NCI-H146 treated with DMSO at 0.1 percent for 48 hours (cell line): ENCODE measurements at regions not wholly inside any gene's neighbourhood (a gene's known extent, or its start where the extent isn't known, plus 50 kb on each side); places are given as distances from the start of the nearest gene placed in this dataset.
"Not testable (repeated sequence)": the region's sequence is repeated elsewhere in the genome, so short reads cannot be mapped to it uniquely, and the experiment has no call there.

Source experiments
- DNase-seq: peaks from one replicate; lab custom pipeline; 2025; ENCODE audit not compliant: unreplicated experiment; lab: John Stamatoyannopoulos, UW

DNA sequence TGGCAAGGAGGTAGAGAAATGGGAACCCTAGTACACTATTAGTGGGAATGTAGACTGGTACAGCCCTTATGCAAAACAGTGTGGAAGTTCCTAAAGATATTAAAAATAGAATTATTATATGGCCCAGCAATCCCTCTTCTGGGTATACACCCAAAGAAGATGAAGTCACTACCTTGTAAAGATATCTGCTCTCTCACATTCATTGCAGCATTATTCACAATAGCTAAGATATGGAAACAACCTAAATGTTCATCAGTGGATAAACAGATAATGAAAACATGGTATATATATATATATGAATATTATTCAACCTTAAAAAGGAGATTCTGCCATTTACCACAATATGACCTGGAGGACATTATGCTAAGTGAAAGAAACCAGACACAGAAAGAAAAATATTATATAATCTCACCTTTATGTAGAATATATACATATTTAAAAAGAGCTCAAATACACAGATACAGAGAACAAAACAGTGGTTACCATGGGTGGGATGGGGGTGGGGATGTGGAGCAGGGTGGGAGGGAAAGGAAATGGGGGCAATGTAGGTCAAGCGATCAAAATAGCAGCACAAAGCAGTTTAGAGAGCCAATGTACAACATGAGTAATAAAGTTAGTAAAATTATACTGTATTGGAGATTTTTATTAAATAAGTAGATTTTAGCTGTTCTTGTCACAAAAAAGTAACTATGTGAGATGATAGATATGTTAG is 138.6 kb downstream of the SPRY1 start:
- no peak for DNase-seq

DNA sequence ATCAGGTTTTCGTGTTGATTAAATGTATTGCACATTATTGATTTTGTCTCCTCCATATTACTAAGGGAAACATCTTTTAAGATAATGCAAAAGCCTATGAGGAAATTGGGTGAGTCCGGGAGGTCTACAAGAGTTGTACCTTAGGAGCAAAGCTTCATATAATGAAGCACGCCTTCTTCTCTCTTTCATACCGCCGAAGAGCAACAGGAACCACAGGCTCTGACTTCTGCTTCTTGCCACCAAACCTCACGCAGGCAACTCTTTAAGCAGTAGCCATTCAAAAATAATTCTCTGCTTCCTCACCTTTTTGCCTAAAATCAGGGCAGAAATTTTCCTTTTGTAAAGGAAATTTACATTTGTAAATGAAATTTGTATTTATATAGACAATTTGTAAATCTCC is 139.6 kb downstream of the SPRY1 start:
- DNase-seq: no peak

DNA sequence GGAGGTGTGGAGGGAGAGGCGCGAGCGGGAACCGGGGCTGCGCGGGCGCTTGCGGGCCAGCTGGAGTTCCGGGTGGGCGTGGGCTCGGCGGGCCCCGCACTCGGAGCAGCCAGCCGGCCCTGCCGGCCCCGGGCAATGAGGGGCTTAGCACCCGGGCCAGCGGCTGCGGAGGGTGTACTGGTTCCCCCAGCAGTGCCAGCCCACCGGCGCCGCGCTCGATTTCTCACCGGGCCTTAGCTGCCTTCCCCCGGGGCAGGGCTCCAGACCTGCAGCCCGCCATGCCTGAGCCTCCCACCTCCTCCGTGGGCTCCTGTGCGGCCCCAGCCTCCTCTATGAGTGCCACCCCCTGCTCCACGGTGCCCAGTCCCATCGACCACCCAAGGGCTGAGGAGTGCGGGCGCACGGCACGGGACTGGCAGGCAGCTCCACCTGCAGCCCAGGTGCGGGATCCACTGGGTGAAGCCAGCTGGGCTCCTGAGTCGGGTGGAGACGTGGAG is 141.4 kb downstream of the SPRY1 start:
- DNase-seq: not testable (repeated sequence)

DNA sequence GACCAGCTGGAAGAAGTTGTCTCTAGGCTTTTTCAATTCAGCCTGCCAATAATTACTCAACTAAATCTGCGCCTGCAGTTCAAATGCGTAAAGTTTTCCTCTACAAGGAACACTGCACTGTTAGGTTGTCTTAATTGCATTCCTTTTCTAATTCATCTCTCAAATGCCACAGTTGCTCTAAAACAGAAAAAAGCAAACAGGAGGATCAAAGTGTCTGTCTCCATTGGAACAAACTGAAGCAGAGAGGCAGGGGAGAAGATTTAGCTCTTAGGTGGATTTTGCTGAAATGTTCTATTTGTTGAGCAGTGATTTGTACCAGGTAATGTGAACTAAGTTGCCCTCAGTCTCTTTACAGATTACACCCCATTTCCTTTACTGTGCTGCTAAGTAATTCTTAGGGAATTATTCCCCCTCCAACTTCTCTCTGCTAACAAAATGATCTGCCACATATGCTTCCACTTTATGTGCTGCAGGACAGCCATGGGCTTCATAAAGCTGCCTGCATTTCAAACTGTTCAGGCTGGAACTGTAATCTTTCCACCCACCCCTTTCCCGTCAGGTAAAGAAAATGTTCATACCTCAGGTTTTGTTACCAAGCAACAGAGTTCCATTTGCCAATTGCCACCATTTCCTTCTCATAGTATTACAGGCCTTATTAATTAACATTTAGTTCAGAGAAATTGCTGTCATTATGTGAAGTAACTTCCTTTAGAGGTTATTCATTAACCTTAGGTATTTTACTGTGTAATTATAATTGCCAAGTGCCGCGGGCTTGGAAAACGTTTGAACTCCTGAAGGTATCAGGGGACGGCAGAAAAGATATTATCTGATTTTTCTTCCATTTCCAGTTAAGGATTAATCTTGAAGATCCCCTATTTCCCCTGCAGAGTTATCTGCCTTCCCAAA is 149.3 kb downstream of the SPRY1 start:
- DNase-seq: peak; percentile 10

DNA sequence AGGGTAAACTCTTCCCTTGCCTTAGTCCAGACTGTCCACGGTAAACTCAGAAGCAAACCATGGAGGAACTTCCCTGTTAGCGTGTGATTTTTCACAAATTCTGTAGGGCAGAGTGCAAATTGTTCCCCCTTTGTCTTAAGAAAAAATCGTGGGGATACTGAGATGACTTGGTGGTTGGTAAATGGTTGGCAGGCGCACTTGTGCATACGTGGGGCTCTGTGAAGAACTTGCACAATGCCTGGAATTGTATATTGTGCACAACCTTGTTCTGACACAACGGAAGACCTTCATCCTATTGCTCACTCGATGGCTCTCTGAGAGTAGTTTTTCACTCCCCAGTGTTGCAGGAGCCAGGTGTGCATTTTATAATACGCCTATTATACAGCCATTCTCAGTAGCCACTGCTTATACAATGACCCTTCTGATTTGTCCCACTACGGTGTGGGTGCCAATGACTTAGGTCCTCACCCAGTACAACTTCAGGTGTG is 150.0 kb downstream of the SPRY1 start:
- peak; percentile 25 for DNase-seq

DNA sequence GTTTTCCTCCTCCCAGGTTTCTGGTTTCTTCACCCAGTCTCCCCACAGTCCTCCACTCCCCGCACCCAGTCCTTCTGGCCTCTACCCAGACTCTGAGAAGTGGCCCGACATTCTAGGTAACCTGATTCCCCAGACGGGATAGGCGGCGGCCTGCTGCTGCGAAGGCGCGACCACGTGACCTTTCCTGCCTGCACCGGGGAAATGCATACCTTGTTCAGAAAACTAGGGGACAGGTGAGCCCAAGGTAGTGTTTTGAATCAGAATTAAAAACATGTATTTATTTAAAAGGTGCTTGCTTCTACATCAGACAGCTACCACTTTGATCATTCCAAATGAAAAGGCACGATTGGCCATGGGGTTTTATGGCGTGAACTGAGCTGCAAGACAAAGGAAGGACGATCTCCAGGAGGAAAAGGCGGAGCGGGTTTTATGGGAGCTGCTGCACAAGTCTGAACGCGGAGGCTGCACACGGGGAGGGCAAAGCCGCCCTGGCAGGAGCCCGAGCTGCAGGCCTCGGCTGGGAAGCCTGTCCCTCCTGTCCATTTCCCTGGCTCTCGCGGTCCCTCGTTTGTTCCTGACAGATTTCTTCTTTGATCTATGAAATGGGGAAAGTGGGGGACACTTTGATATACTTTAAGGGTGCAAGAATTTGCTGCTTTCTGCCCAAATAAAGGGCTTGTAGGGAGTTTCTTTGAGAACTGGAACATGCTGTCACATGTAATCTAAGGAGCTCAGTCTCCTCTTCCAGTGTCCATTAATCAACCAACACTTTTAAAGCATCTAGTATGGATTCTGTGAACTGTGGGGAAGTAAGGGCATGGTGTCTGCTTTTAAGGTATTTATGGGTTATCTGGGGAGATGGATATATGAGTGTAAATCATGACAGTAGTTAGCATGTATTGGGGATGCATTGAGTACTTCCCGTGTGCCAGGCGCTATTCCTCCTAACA is 150.9 kb downstream of the SPRY1 start:
- peak; percentile 68 for DNase-seq

DNA sequence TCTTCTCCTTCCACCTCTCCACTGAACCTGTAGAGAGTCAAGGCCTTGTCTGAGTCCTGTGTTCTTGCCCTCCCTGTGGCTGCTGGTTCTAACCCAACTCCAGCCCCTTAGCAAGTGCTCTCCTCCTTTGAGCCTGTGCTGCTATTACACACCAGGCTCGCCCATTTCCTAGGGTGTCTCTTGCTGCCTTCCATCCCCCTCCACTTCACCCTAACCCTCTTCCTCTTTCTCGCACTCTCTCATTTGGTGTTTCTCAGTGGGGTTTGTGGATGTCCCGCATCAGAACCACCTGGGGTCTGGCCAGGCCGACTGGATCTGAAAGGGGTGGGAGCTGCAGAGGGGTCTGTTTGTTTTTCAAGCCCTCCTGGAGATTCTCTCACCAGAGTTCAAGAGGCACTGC is 156.7 kb downstream of the SPRY1 start:
- no peak for DNase-seq

DNA sequence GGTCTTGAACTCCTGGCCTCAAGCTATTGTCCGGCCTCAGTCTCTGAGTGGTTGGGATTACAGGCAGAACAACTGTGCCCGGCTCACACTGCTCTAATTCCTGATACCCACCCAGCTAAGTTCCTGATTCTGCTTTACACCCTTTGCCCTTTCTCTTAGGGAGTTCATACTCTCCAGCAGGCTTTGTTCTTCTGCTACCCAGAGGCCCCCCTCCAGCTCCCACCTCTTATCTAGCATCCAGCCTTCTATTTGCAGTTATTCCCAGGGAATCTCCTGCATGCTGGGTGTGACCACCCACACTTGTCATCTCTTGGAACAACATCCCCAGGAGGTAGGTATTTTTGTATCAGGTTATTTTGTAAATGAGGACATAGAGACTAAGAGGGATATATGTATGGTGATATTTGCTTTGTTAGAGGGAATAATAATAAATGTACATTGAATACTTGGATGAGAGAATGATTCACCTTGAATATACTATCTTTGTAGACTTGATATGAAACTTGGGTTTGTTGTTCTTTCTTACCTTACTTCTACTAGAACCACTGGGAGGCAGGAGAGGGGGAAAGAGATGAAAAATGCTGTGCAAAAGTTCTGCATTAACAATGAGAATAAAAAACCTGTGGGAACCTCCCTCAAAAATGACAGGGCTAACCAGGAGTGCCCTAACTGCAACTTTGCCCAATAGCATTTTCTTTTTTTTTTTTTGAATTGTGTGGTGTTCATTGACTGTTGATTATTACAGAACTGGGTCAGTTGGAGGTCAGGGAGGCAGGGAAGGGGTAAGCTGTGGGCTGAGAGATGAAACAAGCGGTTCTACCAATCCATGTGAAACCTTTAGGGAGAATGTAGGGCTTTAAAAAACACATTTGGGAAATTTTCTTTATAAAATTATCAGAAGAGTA is 157.4 kb downstream of the SPRY1 start:
- no peak for DNase-seq

DNA sequence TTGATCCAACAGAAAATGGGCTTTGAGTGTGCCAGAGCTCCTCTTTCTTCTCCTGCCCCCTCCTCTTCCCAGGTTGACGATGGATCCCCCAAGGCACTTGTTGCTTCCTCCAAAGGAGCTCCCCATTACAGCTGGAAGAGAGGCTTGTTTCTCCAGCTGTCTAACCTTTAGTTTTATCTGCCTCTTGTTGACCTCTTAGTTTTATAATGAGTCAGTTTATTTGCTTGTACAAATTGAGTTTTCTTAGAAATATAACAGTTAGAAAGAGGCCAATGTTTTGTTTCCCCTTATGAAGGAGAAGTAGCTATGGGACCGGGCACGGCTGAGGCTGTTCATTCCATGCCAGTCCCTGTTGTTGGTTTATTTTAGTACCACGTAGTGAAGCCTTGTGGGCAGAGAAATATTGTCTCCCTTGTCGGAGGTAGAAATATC is 158.2 kb downstream of the SPRY1 start:
- no peak for DNase-seq

DNA sequence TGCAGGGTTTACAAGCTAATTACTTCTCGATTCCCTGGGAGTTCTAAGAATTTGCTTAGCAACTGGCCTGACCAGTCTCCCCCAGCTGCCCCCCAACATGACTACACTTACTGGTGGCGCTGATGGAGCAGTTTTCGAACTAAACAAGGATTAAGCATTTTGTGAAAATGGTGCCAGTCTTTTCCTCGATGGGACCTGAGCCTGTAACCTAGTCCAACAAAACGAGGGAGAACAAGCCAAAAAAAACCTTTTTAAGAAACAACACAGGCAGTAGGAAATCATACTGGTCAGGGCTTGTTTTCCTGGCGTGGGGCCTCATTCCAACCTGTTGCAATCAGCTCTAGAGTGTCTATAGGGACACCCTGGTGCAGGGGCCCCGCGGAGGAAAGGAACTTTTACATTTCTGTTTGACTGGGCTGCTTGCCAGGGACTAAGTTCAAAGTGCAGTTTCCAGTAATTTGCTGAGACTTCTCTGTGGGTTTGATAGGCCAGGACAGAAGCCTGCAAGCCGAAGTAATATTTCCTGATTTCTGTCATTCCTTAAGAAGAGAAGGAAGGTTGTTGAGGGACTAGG is 158.7 kb downstream of the SPRY1 start:
- peak; percentile 31 for DNase-seq

DNA sequence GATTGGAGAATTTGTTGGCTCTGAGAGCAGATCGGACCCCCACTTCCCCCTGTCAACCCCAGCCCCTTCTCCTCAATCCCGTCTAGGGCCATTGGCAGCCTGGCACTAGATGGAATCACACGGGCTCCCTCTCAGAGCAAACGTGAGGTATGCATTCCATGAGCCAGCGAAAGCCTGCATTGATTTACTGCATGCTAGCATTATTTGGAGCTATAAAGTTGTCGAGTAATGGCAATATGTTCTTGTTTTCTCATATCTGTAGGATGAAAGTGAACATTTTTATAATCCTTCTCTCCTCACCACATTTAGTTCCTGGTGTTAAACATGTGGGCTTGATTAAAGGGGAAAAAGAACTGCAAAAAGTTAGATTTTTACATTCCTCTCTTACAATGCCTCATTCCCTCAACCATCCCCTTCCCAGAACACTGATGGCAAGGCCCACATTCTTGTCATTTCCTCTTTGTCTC is 159.2 kb downstream of the SPRY1 start:
- no peak for DNase-seq

DNA sequence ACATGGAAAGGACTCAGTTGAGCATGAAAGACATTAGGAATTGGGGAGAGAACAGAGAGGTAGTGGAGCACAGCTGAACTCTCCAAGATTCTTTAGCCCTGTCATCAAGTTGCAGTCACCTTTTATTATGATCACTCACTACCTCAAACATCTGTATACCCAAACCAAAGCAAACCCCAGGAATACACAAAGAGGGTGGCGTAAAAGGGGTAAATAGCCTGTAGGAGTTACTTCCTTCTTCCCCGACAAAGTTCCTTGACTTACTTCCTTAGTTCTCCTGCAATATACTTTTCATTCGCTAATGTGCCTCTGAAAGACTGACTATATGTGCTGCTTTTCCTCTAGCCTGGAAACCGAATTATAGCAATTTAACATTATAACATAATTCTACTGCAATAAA is 159.9 kb downstream of the SPRY1 start:
- DNase-seq: no peak

DNA sequence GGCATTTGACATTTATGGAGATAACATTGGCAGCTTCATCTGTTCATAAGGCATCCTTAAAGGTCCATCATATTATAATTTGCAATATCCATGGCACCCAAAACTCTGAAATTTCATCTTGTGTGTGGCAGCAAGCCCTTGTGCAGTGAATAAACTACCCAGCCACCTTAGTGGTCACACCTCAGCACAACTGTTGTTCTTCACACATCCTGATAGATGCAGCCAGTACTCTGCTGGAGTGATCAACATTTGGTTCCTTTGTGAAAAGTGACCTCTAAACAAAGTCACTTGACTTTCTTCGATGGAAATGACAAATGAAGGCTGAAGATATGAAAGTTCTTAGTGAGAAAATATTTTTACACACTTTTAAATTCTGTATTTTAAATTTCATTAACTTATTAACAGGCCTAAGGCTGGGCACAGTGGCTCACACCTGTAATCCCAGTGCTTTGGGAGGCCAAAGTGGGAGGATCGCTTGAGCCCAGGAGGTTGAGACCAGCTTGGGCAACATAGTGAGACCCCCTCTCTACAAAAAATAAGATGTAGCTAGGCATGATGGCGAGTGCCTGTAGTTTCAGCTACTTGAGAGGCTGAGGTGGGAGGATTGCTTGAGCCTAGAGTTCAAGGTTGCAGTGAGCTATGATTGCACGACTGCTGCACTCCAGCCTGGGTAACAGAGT is 161.4 kb downstream of the SPRY1 start:
- no peak for DNase-seq

DNA sequence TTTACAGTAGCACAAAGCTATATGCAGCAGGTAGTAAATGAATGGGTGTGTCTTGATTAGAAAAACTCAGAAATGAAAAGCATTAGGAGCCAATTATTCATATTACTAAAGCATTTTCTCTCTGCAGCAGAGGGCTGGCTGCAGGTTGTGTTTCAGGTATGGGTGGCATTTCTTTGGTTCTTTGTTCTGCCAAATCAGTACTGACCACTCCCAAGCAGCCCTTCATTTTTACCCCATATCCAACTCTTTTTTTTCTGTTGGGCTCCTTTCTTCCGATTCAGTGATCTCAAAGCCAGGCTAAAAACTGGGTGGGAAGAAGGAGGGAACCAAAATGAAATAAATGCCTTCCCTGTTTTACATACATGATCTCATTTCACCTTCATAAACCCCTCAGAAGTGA is 162.3 kb downstream of the SPRY1 start:
- DNase-seq: no peak

DNA sequence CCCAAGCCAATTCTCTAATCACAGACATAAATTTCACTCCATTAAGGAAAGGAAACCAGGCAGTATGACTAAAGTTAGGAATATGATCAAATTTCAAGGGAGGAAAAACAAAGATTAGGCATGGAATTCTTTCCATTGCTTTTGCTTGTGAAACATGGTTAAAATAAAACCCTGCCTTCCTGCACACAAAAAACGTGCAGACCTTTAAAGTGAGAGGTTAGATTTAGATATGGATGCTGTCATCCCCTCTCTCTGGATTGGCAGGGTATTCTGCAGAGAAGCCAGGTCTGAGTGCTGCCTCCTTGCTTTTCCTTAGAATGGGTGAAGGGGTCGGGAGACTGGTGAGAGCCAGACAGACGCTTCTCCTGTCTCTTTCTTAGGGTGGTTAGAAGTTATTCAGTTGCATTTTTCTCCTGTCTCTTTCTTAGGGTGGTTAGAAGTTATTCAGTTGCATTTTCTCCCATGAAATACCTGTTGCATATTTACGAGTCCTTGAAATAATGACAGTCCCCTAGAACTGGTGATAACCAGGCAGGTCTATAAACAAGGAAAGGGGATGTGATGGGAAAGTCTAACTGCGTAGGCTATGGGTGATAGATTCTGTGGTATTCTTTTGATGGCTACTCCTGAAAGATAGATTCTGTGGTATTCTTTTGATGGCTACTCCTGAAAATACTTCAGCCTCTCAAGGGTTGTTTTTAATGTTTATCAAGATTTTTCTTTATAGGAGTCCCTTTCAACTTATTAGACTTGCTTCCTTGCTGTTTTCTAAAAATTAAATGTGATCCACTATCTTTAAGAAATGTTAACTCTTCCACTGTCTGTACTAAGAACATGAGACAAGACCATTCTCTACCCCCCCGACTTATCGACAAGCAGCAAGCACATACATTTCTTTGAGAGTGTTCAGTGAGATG is 163.6 kb downstream of the SPRY1 start:
- no peak for DNase-seq

DNA sequence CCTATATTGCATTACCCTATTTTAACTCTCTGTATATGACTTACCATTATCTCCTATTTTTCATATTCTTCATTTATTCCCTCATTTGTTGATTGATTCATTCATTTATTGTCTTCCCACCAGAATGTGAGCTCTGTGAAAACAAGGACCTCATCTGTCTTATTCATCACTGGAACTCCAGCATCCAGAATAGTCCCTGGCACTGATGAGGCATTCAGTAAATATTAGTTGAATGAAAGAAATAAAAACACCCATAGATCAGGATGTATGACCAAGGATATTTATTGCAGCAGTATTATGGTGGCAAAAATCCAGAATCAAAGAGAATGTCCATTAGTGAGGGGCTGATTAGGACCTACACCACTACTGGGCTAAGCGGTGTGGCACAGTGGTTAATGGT is 164.9 kb downstream of the SPRY1 start:
- no peak for DNase-seq

DNA sequence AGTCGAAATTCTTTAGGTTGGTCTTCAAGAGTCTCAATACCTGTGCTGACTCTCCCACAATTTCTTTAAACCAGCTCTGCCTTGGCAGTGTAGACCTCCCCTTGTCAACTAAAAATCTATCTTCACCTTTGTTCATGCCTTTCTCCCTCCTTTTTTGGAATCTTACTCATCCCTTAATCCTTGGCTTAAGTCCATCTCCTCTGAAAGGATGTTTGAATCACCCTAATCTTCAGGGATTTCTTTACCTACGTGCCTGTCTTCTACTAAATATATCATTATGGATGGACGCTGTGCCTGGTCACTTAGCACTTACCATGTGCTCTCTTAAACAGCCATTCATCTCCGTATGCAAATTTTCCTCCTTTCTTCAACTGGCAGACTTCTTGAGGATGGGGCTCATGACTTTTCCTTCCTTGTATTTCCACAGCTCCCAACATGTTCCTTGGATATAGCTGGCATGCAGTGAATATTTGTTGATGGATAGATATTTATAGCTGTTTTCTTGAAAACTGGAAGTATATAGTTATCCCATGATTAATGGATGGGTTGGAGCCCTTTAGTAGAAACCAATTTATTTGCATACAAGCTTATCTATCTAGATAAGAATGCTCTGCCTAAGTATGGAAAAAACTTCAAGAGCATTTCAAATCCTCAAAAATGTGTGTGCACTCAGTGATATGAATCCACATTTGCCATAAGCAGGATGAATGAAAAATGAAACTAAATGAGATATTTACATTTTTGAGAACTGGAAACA is 166.6 kb downstream of the SPRY1 start:
- no peak for DNase-seq
